SK-N-SH (cell line): ENCODE measurements at regions not wholly inside any gene's neighbourhood (a gene's known extent, or its start where the extent isn't known, plus 50 kb on each side); places are given as distances from the start of the nearest gene placed in this dataset.

ENCODE experiments used
- CTCF ChIP-seq: fragments of 200-600 bp; sonication (generic); IDR thresholded peaks from 2 replicates; pipeline ENCODE4 v1.6.1; 2017; ENCODE audit warnings: antibody characterized with exemption, mild to moderate bottlenecking, moderate library complexity
- EP300 ChIP-seq, 2 experiments: IDR thresholded peaks; 2 replicates each; pipeline versions ENCODE4 v1.4.0 to v1.6.1; 2012; ENCODE audit warnings: borderline replicate concordance in 1 of 2, low read depth in 1 of 2, low read length in 1 of 2
- FOXJ3 ChIP-seq: sonication (generic); formaldehyde crosslinking; IDR thresholded peaks from 2 replicates; pipeline ENCODE4 v1.5.1; 2020; ENCODE audit warnings: mild to moderate bottlenecking, missing genetic modification reagents
- MAX ChIP-seq: IDR thresholded peaks from 2 replicates; pipeline ENCODE4 v1.4.0; 2012; ENCODE audit warnings: low read depth
- NFIC ChIP-seq: IDR thresholded peaks from 2 replicates; pipeline ENCODE4 v1.4.0; 2012; ENCODE audit warnings: borderline replicate concordance
- POLR2AphosphoS5 ChIP-seq: IDR thresholded peaks from 2 replicates; pipeline ENCODE4 v1.6.1; 2012; ENCODE audit warnings: low read depth, low read length
- RAD21 ChIP-seq: IDR thresholded peaks from 2 replicates; pipeline ENCODE4 v1.6.1; 2012; ENCODE audit warnings: mild to moderate bottlenecking, low read length
- SMC3 ChIP-seq: IDR thresholded peaks from 2 replicates; pipeline ENCODE4 v1.6.1; 2012; ENCODE audit warnings: low read depth, low read length, improper control_type of control experiment
- ZBTB33 ChIP-seq: IDR thresholded peaks from 2 replicates; pipeline ENCODE4 v1.4.0; 2012; ENCODE audit warnings: low read depth, borderline replicate concordance

GRCh38 chr7:109637428-109637990 lies 1067.8 kb downstream of the DNAJB9 start:
- TF ChIP-seq NFIC (no peak), CTCF (no peak), POLR2AphosphoS5 (no peak), ZBTB33 (no peak), RAD21 (no peak), FOXJ3 (CRISPR knock-in tag) (no peak), MAX (no peak), EP300 (IDR thresholded peaks at IDR 0.05; ENCODE audit: borderline replicate concordance in 1 of 2, low read depth in 1 of 2, low read length in 1 of 2) (no peak), SMC3 (no peak)
